Skeletal muscle satellite cell (primary cell): ENCODE measurements at regions not wholly inside any gene's neighbourhood (a gene's known extent, or its start where the extent isn't known, plus 50 kb on each side); places are given as distances from the start of the nearest gene placed in this dataset.

Experiments used
- H3K27me3 ChIP-seq: 2 replicates; pipeline ENCODE4 v1.7.0; 2013; ENCODE audit warnings: low read length; ENCODE audit not compliant: control insufficient read depth, insufficient read depth
- H3K36me3 ChIP-seq: 2 replicates; pipeline ENCODE4 v1.7.0; 2013; ENCODE audit warnings: mild to moderate bottlenecking, control low read depth, low read length; ENCODE audit not compliant: insufficient read depth
- H3K4me1 ChIP-seq: 2 replicates; pipeline ENCODE4 v1.7.0; 2013; ENCODE audit warnings: low read length; ENCODE audit not compliant: control insufficient read depth, insufficient read depth
- H3K4me2 ChIP-seq: 2 replicates; pipeline ENCODE4 v1.7.0; 2013; ENCODE audit warnings: mild to moderate bottlenecking, low read length
- H3K4me3 ChIP-seq: 2 replicates; pipeline ENCODE4 v1.7.0; 2013; ENCODE audit warnings: low read length
- H3K9ac ChIP-seq: 2 replicates; pipeline ENCODE4 v1.7.0; 2013; ENCODE audit warnings: mild to moderate bottlenecking, low read depth, low read length, moderate library complexity
- H3K9me3 ChIP-seq: replicated peaks from 2 replicates; pipeline ENCODE4 v1.7.0; 2013; ENCODE audit warnings: mild to moderate bottlenecking, control low read depth, low read length

- Histone ChIP-seq H3K9me3 (no peaks in the 10 kb centered on the region), H3K36me3 (no peaks in the 10 kb centered on the region), H3K4me2 (no peak overlapping the region), H3K9ac (no peak overlapping the region), H3K27me3 (no peaks in the 10 kb centered on the region), H3K4me3 (no peak overlapping the region), H3K4me1 (peaks cover 35% of the 10 kb centered on the region)
These were observed 230.7 kb downstream of the RPS24 start for GRCh38 chr10:78264361-78264760.

GRCh38 chr10:78266741-78267469 is 233.2 kb downstream of the RPS24 start:
- no peaks in the 10 kb centered on the region for H3K36me3 ChIP-seq
- no peak overlapping the region for H3K4me3 ChIP-seq
- H3K9me3 ChIP-seq, result no peaks in the 10 kb centered on the region
- no peaks in the 10 kb centered on the region for H3K27me3 ChIP-seq
- no peak overlapping the region for H3K4me2 ChIP-seq
- H3K4me1 ChIP-seq, result peaks cover 35% of the 10 kb centered on the region
- H3K9ac ChIP-seq, result no peak overlapping the region

- Histone ChIP-seq H3K36me3 (no peaks in the 10 kb centered on the region), H3K9ac (no peak overlapping the region), H3K4me2 (no peak overlapping the region), H3K9me3 (peaks cover 4% of the 10 kb centered on the region), H3K4me1 (peaks cover 30% of the 10 kb centered on the region), H3K27me3 (no peaks in the 10 kb centered on the region), H3K4me3 (no peak overlapping the region)
These were observed 233.9 kb downstream of the RPS24 start for GRCh38 chr10:78267598-78267997.

DNA sequence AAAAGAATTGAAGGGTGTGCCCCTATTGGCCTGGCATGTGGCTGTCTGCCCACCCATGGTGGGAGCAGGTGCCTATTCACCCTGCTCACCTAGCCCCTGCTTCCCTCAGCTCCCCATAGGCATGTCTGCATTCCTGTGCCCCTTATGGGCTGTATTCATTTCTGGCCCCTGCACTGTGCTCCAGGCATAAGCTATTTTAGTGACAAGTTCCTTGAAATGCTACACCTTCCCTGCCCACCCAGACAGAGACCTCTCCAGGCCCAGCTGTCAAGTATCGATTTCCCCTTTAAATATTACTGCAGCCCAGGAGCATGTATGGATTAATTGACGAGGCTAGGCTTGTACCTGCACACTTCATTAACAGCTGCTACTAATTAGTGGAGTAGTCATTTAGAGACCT is 235.4 kb downstream of the RPS24 start:
- Histone ChIP-seq H3K27me3 (peaks cover 3% of the 10 kb centered on the region), H3K4me2 (no peak overlapping the region), H3K9ac (no peak overlapping the region), H3K36me3 (no peaks in the 10 kb centered on the region), H3K9me3 (peaks cover 4% of the 10 kb centered on the region), H3K4me3 (no peak overlapping the region), H3K4me1 (peaks cover 16% of the 10 kb centered on the region)

- H3K9ac ChIP-seq, result no peak overlapping the region
- H3K36me3 ChIP-seq, result no peaks in the 10 kb centered on the region
- peaks cover 3% of the 10 kb centered on the region for H3K27me3 ChIP-seq
- H3K4me3 ChIP-seq, result no peak overlapping the region
- H3K4me2 ChIP-seq, result no peak overlapping the region
- H3K4me1 ChIP-seq, result peaks cover 6% of the 10 kb centered on the region
- peaks cover 4% of the 10 kb centered on the region for H3K9me3 ChIP-seq
These were observed 238.7 kb downstream of the RPS24 start for GRCh38 chr10:78272329-78272728.

- Histone ChIP-seq H3K27me3 (peaks cover 3% of the 10 kb centered on the region), H3K4me3 (no peak overlapping the region), H3K36me3 (no peaks in the 10 kb centered on the region), H3K9ac (no peak overlapping the region), H3K4me2 (no peak overlapping the region), H3K4me1 (peaks cover 6% of the 10 kb centered on the region), H3K9me3 (peaks cover 4% of the 10 kb centered on the region)
These were observed 240.8 kb downstream of the RPS24 start for GRCh38 chr10:78274491-78274890.

DNA sequence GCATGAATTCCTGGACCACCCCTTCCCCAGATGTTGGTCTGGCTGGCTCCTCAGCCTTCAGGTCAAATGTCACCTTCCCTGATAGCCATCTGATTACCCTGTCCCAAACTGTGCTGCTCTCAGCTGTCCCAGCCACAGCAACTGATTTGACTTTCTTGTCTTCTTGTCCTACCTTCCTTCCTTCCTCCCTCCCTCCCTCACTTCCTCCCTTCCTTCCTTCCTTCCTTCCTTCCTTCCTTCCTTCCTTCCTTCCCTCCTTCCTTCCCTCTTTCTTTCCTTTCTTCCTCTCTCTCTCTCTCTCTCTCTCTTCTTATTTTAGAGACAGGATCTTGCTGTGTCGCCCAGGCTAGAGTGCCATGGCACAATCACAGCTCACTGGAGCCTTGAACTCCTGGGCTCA is 242.5 kb downstream of the RPS24 start:
- H3K4me3 ChIP-seq, result no peak overlapping the region
- H3K9me3 ChIP-seq, result peaks cover 4% of the 10 kb centered on the region
- H3K4me1 ChIP-seq, result peaks cover 6% of the 10 kb centered on the region
- no peak overlapping the region for H3K9ac ChIP-seq
- H3K27me3 ChIP-seq, result peaks cover 3% of the 10 kb centered on the region
- H3K4me2 ChIP-seq, result no peak overlapping the region
- H3K36me3 ChIP-seq, result no peaks in the 10 kb centered on the region

- Histone ChIP-seq H3K27me3 (peaks cover 3% of the 10 kb centered on the region), H3K4me1 (peaks cover 6% of the 10 kb centered on the region), H3K4me3 (no peak overlapping the region), H3K36me3 (no peaks in the 10 kb centered on the region), H3K9me3 (peaks cover under 1% of the 10 kb centered on the region), H3K4me2 (no peak overlapping the region), H3K9ac (no peak overlapping the region)
These were observed 243.8 kb downstream of the RPS24 start for GRCh38 chr10:78277314-78278057.

DNA sequence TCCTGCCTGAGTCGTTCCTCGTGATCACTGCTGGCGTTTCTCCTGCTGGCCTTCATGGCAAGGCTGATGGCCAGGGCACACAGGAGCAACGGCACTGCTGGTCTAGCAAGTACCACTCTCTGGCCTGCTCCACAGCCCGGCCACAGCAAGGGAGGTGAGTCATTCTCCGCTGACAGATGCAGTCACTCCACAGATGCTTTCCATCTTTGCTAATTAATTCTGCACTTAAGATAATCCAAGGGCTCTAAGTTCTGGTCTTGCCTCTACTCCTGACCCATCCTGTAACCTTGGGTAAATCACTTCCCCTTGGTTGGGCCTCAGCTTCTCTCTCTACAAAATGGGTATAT is 244.4 kb downstream of the RPS24 start:
- no peaks in the 10 kb centered on the region for H3K36me3 ChIP-seq
- H3K9me3 ChIP-seq, result no peaks in the 10 kb centered on the region
- no peak overlapping the region for H3K9ac ChIP-seq
- no peak overlapping the region for H3K4me3 ChIP-seq
- H3K27me3 ChIP-seq, result peaks cover 4% of the 10 kb centered on the region
- no peak overlapping the region for H3K4me2 ChIP-seq
- peaks cover 6% of the 10 kb centered on the region for H3K4me1 ChIP-seq

GRCh38 chr10:78279756-78280155 is 246.1 kb downstream of the RPS24 start:
- Histone ChIP-seq H3K27me3 (peaks cover 3% of the 10 kb centered on the region), H3K36me3 (no peaks in the 10 kb centered on the region), H3K4me2 (no peak overlapping the region), H3K4me3 (no peak overlapping the region), H3K9me3 (no peaks in the 10 kb centered on the region), H3K9ac (no peak overlapping the region), H3K4me1 (peaks cover 6% of the 10 kb centered on the region)

GRCh38 chr10:78280604-78281003 is 246.9 kb downstream of the RPS24 start:
- H3K4me2 ChIP-seq, result no peak overlapping the region
- H3K36me3 ChIP-seq, result no peaks in the 10 kb centered on the region
- H3K9ac ChIP-seq, result no peak overlapping the region
- no peaks in the 10 kb centered on the region for H3K9me3 ChIP-seq
- H3K4me3 ChIP-seq, result no peak overlapping the region
- peaks cover 3% of the 10 kb centered on the region for H3K27me3 ChIP-seq
- H3K4me1 ChIP-seq, result peaks cover 6% of the 10 kb centered on the region

GRCh38 chr10:78281627-78282026 is 248.0 kb downstream of the RPS24 start:
- Histone ChIP-seq H3K9me3 (no peaks in the 10 kb centered on the region), H3K36me3 (no peaks in the 10 kb centered on the region), H3K9ac (no peak overlapping the region), H3K4me2 (no peak overlapping the region), H3K27me3 (peaks cover 3% of the 10 kb centered on the region), H3K4me1 (peaks cover 6% of the 10 kb centered on the region), H3K4me3 (no peak overlapping the region)
